HG03196 (cell line): ENCODE measurements at regions not wholly inside any gene's neighbourhood (a gene's known extent, or its start where the extent isn't known, plus 50 kb on each side); places are given as distances from the start of the nearest gene placed in this dataset.

Source experiments
- ATAC-seq: cut with Tn5 transposase; IDR thresholded peaks from one replicate; pipeline ENCODE4 v1.9.1; 2021; ENCODE audit not compliant: unreplicated experiment

GRCh38 chr4:64614276-64614675 is 205.0 kb upstream of the TECRL start:
- ATAC-seq = no peak

GRCh38 chr4:64613046-64613445 is 203.8 kb upstream of the TECRL start:
- no peak for ATAC-seq

DNA sequence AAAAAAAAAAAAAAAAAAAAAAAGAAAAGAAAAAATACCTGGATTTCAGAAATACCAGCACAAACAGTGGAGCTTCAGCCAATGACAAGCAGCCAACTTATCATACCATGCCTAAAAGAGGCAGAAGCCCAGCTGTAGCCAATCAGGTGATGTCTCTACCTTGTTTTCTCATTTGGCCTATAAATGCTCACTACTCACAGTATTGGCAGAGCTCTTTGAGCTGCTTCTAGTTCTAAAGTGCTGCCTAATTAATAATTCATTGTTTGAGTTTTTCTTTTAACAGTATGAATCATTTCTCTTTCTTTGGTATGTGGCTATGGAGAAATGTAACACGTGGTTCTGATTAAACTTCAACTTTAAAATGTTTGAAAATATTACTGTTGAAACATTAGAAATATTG is 188.8 kb upstream of the TECRL start:
- ATAC-seq = no peak

- no peak for ATAC-seq
Observed at GRCh38 chr4:64594723-64595122, 185.5 kb upstream of the TECRL start.

DNA sequence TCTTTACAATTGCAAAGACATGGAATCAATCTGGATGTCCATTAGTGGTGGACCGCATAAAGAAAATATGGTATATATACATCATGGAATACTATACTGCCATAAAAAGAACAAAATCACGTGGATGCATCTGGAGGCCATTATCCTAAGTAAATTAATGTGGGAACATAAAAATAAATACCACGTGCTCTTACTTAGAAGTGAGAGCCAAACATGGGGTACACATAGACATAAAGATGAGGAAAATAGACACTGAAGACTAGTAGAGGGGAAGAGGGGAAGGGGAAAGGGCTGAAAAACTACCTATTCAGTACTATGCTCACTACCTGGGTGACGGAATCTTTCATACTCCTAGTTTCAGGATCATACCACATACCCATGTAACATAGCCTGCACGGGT is 179.3 kb upstream of the TECRL start:
- ATAC-seq = no peak

- no peak for ATAC-seq
Observed at GRCh38 chr4:64584981-64585557, 175.8 kb upstream of the TECRL start.

GRCh38 chr4:64584125-64584524 is 174.9 kb upstream of the TECRL start:
- no peak for ATAC-seq

DNA sequence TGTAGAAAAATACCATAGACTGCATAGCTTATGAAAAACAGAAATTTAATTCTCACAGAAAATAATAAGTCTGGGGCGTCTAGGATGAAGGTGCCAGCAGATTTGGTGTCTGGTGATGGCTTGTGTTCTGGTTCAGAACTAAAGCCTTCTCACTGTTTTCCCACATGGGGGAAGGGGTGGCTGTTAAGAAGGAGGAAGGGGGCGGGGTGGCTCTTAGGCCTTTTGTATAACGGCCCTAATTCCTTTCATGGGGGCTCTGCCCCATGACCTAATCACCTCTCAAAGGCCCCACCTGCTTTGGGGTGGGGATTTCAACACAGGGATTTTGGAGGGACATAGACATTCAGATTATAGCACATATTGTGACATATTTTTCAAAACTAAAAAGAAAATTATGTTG is 173.2 kb upstream of the TECRL start:
- ATAC-seq = no peak

- no peak for ATAC-seq
Observed at GRCh38 chr4:64581422-64581821, 172.2 kb upstream of the TECRL start.

DNA sequence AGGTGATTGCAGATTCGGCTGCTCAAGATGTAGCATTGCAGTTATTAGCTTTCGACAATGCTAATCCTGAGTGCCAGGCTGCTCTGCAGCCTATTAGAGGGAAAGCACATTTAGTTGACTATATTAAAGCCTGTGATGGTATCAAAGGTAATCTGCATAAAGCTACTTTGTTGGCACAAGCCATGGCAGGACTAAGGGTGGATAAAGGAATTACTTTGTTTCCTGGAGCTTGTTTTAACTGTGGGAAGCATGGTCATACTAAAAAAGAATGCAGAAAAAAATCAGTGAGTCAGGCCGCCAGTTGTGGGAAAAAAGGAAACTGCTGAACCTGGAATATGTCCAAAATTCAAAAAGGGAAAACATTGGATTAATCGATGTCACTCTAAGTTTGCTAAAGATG is 154.9 kb upstream of the TECRL start:
- no peak for ATAC-seq

GRCh38 chr4:64559571-64559970 is 150.3 kb upstream of the TECRL start:
- no peak for ATAC-seq

DNA sequence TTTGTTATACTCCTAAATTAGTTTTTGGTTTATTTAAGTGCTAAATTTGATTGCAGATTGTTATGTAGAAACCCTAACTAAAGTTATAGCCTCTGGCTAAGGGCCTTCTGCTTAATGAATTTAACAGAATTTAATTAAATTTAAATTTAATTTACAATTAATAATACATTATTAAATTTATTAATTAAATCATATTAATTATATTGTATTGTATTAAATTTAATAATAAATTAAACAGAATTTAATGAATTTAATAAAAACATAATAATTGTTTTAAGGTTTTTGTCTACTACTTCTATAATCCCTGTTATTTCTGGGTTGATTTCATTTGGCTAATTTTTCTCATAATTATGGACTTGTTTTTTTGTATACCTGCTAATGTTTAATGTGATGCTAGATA is 141.9 kb upstream of the TECRL start:
- no peak for ATAC-seq

DNA sequence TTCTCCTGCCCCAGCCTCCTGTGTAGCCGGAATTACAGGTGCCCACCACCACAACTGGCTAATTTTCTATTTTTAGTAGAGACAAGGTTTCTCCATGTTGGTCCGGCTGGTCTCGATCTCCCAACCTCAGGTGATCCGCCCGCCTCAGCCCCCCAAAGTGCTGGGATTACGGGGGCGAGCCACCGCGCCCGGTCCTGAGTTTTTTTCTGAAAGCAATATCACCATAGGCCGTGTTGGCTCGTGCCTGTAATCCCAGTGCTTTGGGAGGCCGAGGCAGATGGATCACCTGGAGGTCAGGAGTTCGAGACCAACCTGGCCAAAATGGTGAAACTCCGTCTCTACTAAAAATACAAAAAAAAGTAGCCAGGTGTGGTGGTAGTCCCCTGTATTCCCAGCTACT is 136.3 kb upstream of the TECRL start:
- ATAC-seq = no peak

DNA sequence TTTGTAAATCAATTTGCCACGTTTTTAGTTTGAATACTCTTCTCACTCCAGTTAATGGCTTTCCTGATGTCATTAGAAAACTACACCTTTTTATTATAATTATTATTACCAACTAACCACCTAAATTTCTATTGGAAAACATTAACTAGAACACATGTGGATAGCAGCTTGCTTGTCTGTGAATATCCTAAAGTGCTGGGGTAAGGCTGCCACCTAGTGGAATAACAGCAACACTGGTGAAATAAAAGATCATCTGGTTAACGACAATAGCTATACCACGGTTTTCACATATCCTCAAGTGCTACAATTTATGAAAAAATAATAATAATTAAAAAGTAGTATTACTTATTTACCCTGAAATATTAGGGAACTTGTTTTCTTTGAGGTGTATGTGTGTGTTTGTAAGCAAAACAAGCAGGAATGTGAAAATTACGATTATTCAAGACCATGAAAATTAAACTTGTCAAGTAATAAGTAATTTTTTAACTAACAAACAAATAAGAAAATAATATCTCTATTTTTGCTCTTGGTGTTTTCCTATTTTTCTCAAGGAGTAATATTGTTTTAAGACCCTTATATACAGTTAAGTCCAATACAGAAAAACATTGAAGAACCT is 130.1 kb upstream of the TECRL start:
- peak; percentile 93 for ATAC-seq

- no peak for ATAC-seq
Observed at GRCh38 chr4:64538219-64538618, 129.0 kb upstream of the TECRL start.

GRCh38 chr4:64533637-64534036 is 124.4 kb upstream of the TECRL start:
- ATAC-seq = no peak

GRCh38 chr4:64533159-64533558 is 123.9 kb upstream of the TECRL start:
- ATAC-seq = no peak

DNA sequence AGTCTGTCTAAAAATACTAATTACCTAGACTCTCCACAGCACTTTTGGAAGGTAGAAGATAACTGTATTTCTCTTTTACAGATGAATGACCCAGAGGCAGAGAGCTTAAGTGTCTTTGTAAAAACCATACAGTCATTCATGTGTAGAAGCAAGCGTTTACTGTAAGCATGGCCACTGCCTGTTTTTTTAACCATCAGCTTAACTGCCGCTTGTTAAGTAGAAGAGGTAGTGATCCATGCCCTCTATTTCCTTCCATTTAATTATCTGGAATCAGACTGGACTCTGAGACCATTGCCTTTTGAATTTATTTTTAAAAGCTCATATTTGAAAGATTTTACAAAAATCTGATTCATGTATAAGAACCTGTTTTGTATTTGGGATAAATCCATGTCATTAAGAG is 111.2 kb upstream of the TECRL start:
- ATAC-seq = no peak

GRCh38 chr4:64518600-64518999 is 109.3 kb upstream of the TECRL start:
- ATAC-seq = no peak

DNA sequence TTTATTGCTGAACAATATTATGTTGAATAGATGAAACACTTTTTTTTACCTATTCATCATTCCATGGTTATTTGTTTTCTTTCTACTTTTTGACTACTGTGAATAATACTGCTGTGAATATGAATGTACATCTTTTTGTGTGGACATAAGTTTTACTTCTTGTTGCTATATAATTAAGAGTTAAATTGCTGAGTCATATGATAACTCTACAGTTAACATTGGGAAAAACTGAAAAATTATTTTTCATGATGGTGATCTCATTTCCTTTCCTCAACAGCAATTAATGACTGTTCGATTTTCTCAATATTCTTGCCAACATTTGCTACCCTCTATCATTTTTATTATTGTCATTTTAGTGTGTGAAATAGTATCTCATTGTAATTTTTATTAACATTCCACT is 106.9 kb upstream of the TECRL start:
- ATAC-seq = no peak

- ATAC-seq = no peak
Observed at GRCh38 chr4:64508089-64508488, 98.8 kb upstream of the TECRL start.

GRCh38 chr4:64503945-64504675 is 94.9 kb upstream of the TECRL start:
- ATAC-seq = no peak

- no peak for ATAC-seq
Observed at GRCh38 chr4:64503416-64503815, 94.2 kb upstream of the TECRL start.
